ENCODE measurements at regions not wholly inside any gene's neighbourhood (a gene's known extent, or its start where the extent isn't known, plus 50 kb on each side); places are given as distances from the start of the nearest gene placed in this dataset.
"Not testable (repeated sequence)": the region's sequence is repeated elsewhere in the genome, so short reads cannot be mapped to it uniquely, and the experiment has no call there.

DNA sequence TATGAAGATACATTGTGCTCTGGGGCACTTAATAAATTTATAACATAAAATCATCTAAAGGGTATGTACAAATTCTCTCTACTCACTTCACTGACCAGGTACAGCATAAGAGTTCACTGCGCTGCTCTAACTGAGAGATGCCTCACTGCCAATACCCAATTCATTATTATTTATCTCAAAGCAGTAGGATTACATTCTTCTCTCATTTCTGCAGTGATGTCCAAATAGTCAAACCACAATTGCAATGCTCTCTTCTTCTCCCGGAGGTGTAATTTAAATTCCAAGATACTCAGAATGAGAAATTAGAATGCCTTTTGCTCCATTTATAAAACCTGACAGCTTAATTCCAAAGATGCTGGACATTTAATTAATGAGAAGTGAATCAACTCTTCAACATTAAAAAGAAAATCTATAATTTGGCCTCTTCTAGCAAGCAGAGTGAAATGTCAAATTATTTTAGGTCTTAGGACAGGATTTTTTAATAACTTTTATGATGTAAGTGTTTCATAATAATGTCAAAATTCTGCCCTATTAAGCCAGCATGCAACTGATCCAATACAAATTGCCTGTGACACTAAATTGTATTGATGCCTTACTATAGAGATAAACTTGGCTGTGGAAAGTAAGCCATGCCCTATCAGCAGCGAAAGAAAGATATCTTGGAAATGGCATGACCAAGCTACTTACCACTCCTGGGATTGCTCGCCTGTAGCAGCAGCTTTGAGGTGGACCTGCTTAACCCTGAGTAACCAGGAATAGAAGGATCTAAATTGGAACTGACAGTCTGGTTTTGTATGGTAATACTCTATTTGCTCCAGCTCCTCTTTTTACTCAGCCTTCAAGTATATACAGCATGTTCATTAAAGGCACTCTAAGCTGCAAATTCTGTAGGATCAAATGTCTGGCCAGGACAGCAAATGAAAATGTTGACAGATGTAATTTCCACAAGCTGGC lies 374.2 kb upstream of the TYRP1 start:
- no peak for DNase-seq

GRCh38 chr9:12329623-12329985 lies 363.6 kb upstream of the TYRP1 start:
- no peak for DNase-seq

DNA sequence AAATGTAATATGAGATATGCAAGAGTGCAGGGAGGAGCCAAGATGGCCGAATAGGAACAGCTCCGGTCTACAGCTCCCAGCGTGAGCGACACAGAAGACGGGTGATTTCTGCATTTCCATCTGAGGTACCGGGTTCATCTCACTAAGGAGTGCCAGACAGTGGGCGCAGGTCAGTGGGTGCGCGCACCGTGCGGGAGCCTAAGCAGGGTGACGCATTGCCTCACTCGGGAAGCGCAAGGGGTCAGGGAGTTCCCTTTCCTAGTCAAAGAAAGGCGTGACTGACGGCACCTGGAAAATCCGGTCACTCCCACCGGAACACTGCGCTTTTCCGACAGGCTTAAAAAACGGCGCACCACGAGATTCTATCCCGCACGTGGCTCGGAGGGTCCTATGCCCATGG lies 359.2 kb upstream of the TYRP1 start:
- not testable (repeated sequence) for DNase-seq

- no peak for DNase-seq
Measured at GRCh38 chr9:12350775-12351174, 342.4 kb upstream of the TYRP1 start.

DNA sequence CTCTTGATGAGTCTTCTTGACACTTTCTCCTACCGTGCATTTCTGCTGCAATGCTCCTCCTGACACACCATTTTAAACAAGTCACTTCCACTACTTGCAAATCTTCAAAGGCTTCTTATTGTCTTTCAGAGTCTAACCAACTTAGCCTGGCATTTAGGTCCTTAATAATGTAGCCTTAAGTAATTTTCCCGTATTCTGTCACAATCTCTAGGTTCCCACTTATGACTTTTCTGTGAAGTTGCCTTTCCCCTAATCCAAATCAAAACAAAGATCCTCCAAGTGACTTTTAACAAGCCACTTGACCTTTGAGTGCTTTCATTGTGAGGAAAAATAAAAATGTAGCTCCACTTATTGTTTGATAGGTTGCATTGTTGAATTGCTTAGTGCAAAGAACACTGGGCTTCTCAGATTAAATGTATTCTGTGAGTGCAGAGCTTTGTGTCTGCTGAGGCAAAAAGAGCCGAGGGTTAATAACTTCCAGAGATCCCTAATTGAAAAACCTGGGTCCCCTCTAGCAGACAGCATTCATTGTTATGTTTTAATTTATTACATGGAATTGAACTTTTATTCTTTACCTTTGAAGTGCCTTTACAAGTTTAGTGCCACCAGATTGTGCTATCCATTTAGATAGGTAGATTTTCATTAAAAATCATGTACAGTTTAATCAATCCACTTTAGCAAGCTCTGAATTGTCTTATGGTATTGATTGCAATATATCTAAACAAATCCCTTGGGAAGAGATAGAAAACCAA lies 341.7 kb upstream of the TYRP1 start:
- no peak for DNase-seq

DNA sequence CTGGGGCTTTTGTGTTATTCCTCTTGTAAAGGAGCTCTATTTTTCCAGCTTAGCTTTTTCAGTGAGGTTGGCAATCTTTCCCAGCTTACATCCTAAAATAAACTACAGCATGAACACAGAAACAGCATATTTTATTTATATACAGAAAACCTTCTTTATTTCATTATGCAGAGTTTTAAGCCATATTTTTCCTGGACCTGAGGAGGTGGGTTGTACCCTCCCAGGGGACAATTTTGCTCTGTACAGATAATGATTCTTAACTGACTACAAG lies 341.2 kb upstream of the TYRP1 start:
- DNase-seq, result no peak

- no peak for DNase-seq
Measured at GRCh38 chr9:12363439-12363838, 329.7 kb upstream of the TYRP1 start.

DNA sequence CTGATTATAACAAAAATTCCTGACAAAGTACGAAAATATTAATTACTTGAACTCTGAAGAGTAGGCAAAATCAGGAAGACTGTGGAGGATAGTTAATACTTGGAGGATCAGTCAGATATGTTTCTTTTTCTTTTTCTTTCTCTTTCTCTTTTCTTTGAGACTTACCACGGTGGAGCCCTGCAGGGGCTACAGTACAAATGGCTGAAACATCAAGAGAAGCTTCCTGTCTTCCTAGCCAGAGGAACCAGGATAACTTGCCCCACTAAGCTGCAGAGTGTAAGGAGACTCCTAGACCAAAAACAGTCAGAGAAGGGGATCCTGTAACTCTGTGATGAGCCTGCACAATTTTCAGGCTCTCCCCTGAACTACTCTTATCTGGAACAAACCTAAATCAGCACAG lies 324.6 kb upstream of the TYRP1 start:
- DNase-seq, result no peak

DNA sequence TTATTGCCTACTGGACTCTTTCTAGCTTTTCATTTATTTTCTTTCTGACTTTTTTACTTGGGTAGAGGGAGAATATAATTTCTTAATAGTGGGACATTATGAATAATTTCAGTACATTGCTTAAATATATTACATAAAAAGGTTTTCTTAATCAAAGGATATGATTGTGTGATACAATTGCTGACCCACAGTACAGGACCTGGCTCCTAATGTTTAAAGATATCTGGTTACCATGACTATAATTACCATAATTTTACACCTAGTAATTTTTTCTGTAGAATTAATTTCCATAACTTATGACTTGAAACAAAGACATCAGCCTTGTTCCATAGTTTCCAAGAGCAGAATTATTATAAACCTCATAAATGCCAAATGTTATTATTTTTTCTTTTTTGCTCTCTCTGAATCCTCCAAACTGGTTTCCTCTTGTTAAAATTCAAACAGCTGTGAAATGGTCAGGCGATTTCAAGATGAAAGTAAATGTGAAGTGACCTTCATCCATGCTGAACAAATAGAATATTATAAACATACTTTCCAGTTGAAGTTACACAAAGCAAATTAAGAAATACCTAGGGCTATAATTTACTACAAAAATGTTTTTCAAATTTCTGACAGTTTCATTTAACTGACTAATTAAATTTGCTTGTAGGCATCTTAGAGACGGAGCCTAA lies 301.2 kb upstream of the TYRP1 start:
- no peak for DNase-seq

DNA sequence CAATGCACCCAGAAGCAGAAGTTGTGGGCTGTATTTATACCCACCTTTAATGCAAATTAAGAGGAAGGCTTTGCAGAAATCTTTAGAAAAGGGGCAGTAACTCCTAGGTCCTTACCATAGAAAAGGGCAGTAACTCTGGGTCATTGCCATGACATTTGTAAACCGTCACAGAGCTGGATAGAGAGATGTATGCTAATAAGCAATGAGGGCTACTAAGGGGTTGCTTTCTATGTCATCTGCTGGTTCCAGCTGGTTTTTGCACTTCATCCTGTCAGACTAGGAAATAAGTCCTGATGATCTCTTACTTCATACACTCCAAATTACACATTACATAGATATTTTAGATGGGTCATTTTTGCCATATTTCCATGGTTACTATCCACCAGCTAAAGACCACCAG lies 299.1 kb upstream of the TYRP1 start:
- no peak for DNase-seq

DNA sequence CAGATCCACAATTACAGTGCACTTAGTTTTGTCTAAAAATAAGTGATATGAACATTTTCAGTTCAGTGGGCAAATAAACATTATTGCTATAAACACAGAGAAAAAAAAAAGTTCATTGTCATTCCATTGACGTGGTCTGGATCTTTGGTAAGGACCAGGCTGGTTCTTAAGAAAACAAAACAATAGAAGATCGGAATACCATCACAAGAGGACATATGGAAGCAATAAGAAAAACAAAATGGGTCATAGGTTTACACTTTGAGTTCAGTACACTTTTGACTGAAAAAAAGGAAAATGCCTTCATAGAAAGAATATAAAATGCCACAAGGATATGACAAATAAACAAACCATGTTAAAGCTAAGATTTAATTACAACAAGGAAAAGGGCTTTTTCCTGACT lies 289.5 kb upstream of the TYRP1 start:
- DNase-seq, result no peak

- no peak for DNase-seq
Measured at GRCh38 chr9:12413986-12414385, 279.2 kb upstream of the TYRP1 start.

DNA sequence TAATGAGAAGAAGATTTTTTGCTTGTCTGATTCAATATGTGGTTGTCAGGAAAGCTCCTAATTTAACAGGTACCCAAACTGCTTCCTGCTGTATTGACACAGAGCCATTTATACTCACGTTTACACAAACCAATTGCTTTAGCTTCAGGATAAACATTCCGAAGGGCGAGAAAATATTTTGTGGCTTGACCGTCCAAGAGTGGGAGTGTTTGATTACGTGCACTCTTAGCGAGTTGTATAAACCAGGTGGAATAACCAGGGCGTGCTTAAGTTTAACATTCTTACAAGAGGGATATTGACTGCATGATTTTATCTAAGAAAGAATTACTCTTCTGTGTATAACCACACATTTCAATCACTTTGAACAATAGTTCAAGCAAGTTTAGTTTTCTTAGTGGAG lies 278.7 kb upstream of the TYRP1 start:
- DNase-seq, result no peak

DNA sequence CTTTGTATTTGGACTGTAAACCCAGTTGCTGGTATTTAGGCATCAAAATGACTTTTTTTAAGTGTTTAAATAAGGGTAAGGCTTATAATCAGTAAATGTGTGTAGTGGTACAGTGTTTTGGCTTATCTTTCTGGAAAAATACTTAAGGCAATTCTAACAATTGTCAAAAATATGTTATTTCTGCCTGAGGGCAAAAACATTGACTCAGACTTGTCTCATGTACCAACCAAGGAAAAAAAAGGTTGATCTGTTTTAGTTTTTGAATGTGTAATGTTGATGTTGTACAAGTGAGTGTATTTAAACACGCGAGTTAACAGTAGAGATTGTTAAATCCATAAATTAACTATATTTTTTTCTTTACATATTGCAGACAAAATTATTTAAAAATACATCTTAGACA lies 277.8 kb upstream of the TYRP1 start:
- DNase-seq, result no peak

DNA sequence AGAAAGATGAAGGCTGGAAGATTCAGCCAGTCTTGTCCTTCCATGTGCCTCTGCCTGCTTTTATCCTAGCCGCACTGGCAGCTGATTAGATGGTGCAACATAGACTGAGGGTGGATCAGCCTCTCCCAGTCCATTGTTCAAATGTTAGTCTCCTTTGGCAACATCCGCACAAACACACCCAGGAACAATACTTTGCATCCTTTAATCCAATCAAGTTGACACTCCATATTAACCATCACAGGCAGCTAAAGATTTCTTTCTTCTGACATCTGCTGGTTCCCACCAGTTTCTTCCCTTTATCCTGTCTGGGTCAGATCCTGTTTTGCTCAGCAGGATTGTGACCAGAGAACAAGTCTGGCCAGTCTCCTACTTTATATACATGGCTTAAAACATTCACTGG lies 276.5 kb upstream of the TYRP1 start:
- DNase-seq, result no peak

DNA sequence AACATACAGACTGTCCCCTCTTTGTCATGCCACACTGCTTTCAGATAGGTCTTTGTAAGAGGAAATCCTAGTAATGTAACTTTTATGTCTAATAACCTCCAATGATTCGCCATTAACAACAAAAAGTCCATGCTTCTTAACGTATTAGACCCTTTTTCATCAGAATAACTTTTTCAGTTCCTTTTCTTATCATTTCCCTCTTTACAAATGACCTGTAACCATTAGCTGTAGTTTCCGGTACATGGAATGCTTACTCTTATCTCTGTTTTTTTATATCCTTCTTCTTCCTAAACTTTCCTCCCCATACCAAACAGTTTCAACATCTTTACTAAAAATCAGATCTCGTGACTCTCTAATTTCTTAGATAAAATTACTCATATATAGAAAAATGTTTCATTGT lies 268.9 kb upstream of the TYRP1 start:
- DNase-seq, result no peak

- DNase-seq, result no peak
Measured at GRCh38 chr9:12425878-12426864, 267.0 kb upstream of the TYRP1 start.

DNA sequence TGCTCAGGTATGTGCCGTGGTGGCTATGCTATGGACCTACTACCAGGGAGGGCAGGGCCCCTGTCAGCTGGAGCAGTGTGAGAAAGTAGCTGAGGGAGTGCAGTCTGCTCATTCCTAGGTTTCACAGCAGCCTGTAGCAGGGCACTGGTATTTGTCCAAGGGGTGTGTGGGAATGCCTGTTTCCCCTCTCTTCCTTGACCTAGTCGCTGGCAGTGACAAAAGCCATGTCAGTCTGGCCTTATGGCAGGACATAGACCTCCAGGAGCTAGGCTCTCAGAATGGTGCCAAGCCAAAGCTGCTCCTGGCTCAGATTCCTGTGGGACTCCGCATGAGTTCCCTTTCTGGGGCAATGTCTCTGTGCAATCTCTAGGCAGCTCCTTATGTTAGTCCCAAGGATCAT lies 253.9 kb upstream of the TYRP1 start:
- no peak for DNase-seq

DNA sequence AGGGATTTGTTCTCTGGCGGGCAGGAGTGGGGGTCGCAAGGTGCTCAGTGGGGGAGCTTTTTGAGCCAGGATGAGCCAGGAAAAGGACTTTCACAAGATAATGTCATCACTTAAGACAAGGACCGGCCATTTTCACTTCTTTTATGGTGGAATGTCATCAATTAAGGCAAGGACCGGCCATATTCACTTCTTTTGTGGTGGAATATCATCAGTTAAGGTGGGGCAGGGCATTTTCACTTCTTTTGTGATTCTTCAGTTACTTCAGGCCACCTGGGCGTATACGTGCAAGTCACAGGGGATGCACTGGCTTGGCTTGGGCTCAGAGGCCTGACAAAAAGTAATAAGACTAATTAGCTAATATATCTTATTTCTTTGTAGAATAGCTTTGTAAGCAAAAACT lies 252.1 kb upstream of the TYRP1 start:
- not testable (repeated sequence) for DNase-seq

- DNase-seq, result no peak
Measured at GRCh38 chr9:12441506-12441905, 251.7 kb upstream of the TYRP1 start.

GRCh38 chr9:12448246-12448645 lies 244.9 kb upstream of the TYRP1 start:
- no peak for DNase-seq

DNA sequence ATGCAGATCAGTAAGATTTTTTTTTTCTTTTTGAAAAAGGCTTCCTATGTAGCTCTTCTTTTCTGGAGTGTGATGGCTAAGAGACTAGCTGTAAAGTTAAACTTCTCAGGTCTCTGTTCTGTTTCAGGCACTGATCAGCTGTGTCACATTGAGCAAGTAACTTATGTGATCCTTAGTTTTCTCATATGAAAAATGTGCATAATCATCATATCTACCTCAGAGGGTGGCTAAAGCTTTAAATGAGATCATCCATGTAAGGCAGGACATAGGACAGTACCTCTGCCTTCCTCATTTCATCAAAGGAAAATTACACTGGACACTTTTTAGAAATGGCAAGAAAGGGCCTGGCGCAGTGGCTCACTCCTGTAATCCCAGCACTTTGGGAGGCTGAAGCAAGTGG lies 235.9 kb upstream of the TYRP1 start:
- DNase-seq, result no peak
